GM21619 (cell line): ENCODE measurements at regions not wholly inside any gene's neighbourhood (a gene's known extent, or its start where the extent isn't known, plus 50 kb on each side); places are given as distances from the start of the nearest gene placed in this dataset.

ENCODE experiments used
- ATAC-seq: cut with Tn5 transposase; IDR thresholded peaks from one replicate; pipeline ENCODE4 v1.9.1; 2021; ENCODE audit not compliant: unreplicated experiment

DNA sequence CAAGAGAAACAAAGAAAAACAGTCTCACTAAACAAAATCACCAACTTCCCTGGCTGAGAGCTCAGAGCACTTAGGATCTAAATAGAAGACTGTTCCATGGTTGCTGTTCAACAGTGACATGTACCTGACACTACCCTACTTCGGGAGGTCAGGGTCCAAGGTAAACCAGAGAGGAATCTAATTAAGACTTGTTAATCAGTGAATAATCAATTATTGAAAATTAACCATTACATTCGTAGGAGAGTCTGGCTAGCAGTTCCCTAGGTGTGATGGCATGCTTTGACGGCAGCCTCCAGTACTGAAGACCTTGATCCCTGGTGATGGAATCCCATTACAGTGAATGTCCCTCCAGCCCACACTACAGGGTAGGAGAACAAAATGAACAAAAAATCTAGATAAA, 154.0 kb upstream of the AFDN start:
- no peak for ATAC-seq

- no peak for ATAC-seq
Measured at GRCh38 chr6:167673946-167674345, 152.8 kb upstream of the AFDN start.

DNA sequence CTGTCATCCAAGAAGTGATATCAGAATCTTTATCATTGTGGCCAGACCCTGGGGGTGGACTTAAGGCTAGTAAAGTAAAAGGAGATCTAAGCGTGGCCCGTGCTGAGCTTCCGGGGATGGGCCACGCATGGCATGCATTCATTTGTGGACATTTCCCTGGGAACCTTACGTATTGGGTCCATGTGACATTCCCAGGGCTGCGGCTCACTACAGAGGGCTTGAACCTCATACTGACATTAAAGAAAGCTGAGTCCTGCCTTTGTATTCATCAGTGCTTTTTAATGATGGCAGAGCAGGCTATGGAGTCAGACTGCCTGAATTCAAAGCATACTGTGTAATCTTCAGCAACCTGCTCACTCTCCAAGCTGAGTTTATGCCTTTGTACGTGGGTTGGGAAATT, 152.2 kb upstream of the AFDN start:
- no peak for ATAC-seq

- no peak for ATAC-seq
Measured at GRCh38 chr6:167676000-167676665, 150.6 kb upstream of the AFDN start.

DNA sequence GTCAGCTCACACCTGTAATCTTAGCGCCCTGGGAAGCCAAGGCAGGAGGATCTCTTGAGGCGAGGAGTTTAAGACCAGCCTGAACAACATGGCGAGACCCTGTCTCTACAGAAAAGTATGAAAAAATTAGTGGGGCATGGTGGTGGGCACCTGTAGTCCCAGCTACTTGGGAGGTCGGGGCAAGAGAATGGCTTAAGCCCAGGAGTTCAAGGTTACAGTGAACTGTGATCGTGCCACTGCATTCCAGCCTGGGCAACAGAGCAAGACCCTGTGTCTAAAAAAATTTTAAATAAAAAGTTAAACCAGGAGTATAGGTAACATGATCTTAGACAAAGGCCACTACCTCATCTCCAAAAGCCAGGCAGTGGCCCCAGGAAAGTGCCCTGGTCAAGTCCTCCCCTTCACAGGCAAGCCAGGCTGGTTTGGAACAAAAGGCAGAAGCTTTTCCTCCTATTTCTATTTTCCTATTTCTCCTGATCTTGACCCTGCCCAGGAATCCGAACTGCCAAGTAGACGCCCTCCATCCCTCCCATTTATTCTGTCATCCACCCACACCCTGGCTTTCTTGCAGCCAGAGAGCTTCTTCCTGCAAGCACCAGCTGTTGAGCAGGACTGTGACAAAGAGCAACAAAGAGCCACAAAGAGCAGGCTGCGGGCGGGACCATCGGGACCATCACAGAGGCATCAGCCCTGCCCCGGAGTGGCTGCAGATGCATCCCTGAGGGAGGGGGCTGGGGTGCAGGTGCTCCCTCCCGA, 149.9 kb upstream of the AFDN start:
- ATAC-seq, result no peak

- no peak for ATAC-seq
Measured at GRCh38 chr6:167677422-167677789, 149.3 kb upstream of the AFDN start.

DNA sequence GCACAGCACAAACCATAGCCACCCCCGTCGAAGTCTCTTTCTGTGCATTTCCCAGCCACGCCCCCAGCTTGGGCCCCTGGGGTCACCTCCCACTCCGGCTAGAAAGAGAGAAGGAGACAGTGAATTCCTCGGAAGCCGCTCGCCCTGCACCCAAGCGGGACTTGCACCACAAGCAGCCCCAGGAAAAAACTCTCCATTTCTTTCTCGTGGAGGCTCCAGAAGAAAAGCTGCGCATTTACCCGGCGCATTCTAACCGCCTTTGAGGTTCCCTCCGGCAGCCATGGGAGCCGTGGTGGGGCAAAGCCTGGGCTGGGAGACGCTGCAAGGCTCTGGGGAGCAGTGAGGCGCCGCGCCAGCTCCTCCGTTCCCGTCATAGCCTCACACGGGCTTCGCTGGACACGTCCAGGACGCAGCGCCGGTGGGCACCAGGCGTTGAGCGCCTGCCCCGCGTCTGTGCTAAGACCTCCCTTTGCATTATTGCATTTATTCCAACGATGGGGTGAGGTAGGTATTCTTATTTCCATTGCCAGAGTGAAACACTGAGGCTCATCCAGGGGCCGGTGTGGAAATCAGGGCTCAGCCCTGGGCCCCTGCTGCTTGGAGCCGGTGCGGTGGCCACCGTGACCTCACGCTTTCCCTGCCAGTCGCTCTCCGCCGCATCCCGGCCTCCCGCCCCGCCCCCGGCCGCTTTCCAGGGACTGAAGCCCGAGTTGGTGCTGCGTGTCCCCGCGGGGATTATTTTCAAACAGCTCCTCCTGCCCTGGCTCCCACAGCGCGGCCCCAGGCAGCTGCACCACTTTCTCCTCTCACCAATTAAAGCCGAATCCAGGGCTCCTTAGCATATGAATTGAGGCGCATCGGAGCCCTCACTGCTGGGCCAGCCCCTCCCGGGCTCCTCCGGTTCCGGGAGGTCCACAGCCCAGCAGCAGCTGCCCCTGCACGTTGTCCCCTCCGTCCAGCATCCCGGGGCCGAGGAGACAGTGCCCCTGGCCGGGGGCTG, 148.3 kb upstream of the AFDN start:
- ATAC-seq, result no peak

DNA sequence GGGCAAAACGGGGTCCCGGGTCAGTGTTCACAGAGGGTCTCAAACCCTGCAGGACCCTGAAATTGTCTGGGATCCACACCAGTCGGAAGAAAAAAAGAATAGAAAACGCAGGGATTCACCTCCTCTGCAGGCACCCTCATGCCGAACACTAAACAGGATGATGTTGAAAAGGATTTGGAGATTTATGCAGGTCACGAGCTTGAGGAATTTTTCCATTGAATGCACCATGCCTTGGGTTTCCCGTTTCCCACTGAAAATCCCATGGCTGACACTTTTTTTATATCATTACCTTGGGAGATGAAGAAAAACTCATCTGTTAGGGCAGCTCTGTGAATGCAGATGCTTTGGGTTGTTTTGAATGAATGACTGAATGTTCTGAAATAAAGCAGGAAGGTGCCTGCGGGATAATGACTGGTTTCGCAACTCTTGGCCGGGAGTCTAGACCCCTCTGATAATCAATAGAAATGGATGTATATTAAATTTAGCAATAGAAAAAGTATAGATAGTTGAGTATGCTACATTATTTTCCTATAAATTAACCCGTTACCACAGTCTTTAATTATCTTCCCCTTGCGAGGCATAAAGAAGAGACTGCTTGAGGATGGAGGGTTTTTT, 147.5 kb upstream of the AFDN start:
- ATAC-seq, result no peak

DNA sequence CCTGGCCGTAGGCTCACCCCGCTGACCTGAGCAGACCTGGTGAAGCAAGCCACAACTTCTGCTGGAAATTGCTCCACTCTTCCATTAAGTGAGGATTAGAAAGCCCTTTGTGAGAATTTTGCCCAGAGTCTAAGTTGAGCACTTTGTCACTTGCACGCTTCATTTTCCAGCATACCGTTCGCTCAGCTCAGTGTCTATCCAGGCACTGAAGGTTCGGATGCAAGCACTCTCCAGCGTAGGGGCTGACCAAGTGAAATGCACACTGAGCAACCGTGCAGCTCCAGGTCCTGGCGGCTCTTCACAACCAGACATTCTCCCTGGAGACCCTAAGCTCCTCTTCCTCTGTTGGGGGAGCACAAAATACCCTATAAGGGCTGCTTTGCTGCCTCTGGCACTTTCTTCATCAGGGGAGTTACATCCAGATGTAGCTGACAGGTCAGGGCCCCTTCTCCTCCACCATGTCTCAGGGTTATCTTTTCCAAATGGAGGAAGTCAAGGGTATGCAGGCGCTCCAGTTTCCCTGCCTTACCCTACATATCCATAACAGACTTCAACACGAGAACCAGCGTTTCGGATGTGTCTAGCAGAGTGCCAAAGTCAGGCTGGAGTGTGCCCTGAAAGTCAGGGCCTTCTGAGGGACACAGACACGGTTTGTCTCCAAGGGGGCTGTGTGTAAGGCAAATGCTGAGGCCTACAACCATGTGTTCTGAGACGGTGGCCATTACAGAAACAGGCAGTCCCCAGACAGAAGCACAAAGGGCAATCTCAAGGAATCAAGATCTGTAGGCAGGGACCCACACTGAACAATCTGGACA, 146.7 kb upstream of the AFDN start:
- no peak for ATAC-seq

DNA sequence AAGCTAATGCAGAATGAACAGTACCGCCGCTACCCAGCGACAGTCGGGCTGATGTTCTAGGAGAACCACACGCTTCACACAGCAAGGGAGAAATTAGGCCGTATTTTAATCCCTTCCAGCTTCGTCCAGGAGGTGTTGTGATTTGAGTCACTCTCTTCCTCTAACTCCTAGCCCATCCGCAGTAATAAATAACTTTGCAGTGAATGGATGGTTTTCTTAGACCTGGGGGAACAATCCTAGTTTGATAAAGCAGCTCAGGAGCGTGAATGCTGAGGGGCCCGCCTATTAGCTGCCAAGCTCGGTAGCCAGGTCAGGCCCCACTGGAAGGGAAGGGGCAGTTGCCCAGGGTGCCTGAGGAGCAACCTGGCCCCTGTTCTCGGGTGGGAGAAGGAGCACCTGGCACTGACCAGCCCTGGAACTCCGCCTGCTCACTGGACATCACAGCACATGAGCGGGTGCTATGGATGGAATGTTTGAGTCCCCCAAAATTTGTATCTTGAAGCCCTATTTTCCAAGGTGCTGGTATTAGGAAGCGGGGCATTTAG, 146.0 kb upstream of the AFDN start:
- no peak for ATAC-seq

DNA sequence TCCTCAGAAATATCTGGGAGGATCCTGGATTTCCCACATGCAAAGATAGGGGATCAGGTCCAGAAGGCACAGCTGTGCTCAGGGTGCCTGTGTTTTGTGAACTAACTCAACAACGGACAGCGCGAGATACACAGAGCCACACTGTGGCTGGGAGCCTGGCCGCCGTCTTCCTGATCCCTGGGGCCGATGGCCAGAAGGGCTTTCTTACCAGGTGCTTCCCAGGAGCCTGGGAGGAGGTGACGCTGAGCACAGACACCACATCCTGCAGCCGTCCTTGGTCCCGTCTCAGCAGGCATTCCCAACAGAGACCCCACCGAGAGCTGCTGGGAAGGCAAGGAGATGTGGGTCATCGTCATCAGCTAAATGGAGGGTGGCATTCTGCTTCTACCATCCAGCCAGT, 144.6 kb upstream of the AFDN start:
- ATAC-seq, result no peak

DNA sequence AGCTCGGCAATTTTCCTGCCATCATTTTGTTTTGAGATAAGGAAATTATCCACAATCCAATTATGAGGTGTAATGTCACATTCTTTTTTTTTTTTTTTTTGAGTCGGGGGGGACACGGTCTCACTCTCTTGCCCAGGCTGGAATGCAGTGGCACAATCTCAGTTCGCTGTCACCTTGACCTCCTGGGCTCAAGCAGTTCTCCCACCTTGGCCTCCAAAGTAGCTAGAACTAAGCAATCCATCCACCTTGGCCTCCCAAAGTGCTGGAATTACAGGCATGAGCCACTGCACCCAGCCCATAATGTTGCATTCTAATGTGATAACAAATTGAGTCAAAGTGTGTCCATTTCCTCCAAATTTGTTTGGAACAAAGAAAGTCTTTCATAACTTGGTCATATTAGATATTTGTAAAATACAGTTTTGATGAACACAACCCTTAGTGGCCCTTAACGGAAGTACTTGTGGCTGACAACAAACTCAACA, 144.1 kb upstream of the AFDN start:
- no peak for ATAC-seq

DNA sequence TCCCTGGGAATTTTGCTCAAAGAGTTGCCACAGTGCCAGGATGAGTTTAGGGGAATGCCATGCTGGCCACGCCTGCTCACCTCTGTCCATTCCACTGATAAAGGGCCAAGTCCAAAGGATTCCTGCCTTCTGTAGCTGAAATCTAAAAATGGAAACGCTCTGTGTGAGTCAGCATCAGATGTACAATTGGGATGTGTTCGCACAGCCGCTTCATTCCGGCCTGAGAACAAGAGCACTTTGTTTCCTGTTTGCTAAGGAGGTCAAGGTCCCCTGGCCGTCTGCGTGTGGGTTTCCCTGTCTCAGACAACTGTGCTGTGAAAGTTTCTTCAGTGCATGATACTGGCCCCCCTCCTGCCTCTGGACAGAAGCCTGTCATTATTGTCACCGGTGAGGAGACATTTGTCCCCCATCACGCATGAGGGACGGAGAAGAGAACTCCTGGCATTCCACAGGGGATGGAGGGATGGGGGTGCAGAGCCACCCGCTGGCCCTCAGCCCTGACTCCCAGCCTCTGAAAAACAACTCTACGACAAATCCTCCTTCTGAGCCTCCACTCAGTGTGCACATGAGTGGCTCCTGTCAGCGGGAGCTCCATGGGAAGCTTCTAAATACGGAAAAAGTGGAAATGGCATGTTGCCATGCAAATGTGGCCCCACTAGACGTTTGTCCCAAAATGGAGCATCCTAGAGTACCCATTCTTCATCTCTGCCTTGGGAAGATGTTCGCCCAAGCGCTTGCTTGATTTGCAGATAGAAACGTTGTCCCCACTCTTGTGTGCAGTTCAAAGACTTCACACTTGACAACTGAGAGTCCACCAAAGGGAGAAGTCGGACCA, 143.5 kb upstream of the AFDN start:
- no peak for ATAC-seq

DNA sequence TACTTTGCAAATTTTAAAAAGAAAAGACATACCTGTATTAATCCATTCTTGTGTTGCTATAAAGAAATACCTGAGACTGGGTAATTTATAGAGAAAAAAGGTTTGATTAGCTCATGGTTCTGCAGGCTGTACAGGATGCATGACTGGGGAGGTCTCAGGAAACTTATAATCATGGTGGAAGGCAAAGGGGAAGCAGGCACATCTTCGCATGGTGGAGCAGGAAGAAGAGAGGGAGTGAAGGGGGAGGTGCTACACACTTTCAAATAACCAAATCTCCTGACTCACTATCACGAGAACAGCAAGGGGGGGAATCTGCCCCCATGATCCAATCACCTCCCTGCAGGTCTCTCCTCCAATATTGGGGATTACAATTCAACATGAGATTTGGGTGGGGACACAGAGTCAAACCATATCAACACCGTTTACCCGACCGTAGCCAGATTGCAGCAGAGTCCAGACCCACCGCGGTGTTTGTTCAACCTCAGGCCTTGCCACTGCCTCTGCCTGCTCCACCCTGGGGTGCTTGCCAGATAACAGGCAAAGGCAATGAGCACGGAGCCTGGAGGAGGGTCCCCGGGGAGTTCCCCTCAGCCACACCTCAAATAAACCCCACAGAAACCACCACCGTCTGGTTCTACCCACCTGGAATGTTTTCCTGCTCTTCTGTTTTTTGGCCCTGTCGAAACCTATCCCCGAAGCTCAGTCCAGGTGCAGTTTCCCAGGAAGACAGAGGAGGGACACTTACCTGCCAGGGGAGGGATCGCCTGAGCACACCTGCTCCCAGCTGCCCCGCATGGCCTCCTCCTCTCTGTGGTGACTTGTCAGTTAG, 142.2 kb upstream of the AFDN start:
- no peak for ATAC-seq

DNA sequence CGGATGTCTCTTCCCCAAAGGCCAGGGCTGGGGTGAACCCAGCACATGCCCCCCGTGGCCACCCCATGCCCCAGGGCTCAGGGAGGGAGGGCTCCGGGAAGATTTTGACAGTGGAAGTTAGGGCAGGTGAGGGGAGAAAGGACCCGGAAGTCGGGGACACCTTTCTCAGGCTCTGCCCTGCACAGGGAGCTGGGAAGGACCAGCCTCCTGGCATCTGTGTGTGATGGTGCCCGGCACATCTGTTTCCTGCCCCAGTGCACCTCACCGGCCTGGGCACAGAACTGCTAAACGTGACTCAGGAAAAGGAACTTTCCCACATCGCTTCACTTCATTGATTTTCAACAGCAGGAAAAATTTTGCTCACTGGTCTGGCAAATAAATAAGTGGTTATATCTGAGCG, 141.1 kb upstream of the AFDN start:
- ATAC-seq, result no peak

GRCh38 chr6:167686204-167686893, 140.4 kb upstream of the AFDN start:
- ATAC-seq, result no peak

- ATAC-seq, result no peak
Measured at GRCh38 chr6:167687116-167687725, 139.5 kb upstream of the AFDN start.
